Stomach (tissue), 4 donors: ENCODE measurements at regions not wholly inside any gene's neighbourhood (a gene's known extent, or its start where the extent isn't known, plus 50 kb on each side); places are given as distances from the start of the nearest gene placed in this dataset.

Experiments
- CTCF ChIP-seq, 7 experiments: fragments of 450-650 bp in 4 of 7; fragments of 200-600 bp in 3 of 7; sonication (generic) in 3 of 7; IDR thresholded peaks; one replicate each; pipeline ENCODE4 v1.5.1; 2016 to 2019; ENCODE audit warnings: antibody characterized with exemption in 7 of 7, control low read depth in 2 of 7, mild to moderate bottlenecking in 1 of 7
- EP300 ChIP-seq: sonication (generic); formaldehyde crosslinking; IDR thresholded peaks from one replicate; pipeline ENCODE4 v1.6.1; 2017; ENCODE audit warnings: antibody characterized with exemption
- POLR2A ChIP-seq, 4 donors: fragments of 450-650 bp; IDR thresholded peaks; one replicate each; pipeline ENCODE4 v1.6.1; 2016; ENCODE audit warnings: antibody characterized with exemption in 4 of 4, control low read depth in 2 of 4, mild to moderate bottlenecking in 1 of 4, moderate library complexity in 1 of 4
- POLR2AphosphoS5 ChIP-seq, 3 donors: sonication (generic); formaldehyde crosslinking; IDR thresholded peaks; one replicate each; pipeline ENCODE4 v1.6.1; 2016; ENCODE audit warnings: antibody characterized with exemption in 3 of 3

- TF ChIP-seq CTCF (IDR thresholded peaks at IDR 0.05), result no peak
- TF ChIP-seq POLR2A (IDR thresholded peaks at IDR 0.05), result no peak
- TF ChIP-seq EP300, result no peak
- TF ChIP-seq POLR2AphosphoS5 (IDR thresholded peaks at IDR 0.05), result no peak
Observed at GRCh38 chr12:118921761-118922160, 59.6 kb upstream of the SRRM4 start.
